Keratinocyte (primary cell): ENCODE measurements at regions not wholly inside any gene's neighbourhood (a gene's known extent, or its start where the extent isn't known, plus 50 kb on each side); places are given as distances from the start of the nearest gene placed in this dataset.

ENCODE experiments used
- DNase-seq: peaks from one replicate; pipeline ENCODE4 v3.0.0-alpha.2; 2011; ENCODE audit warnings: low read depth, missing footprints, low spot score
- FAIRE-seq: peaks from 2 replicates; lab custom pipeline; 2011; peaks lifted over from hg19 to GRCh38; lab: Jason Lieb, UNC
- H2AFZ ChIP-seq: 2 replicates; pipeline ENCODE4 v1.6.0; 2012; ENCODE audit warnings: low read length, control low read depth, inconsistent platforms; ENCODE audit not compliant: control insufficient read depth
- H3K27ac ChIP-seq: 2 replicates; pipeline ENCODE4 v1.5.1; 2011; ENCODE audit warnings: low read length; ENCODE audit not compliant: control insufficient read depth, insufficient read depth
- H3K27me3 ChIP-seq: 3 replicates; pipeline ENCODE4 v1.6.0; 2011; ENCODE audit warnings: low read length; ENCODE audit not compliant: control insufficient read depth, insufficient read depth; ENCODE audit errors: extremely low read depth
- H3K36me3 ChIP-seq, 2 experiments: 2 replicates in 1 of 2; 3 replicates in 1 of 2; pipeline ENCODE4 v1.5.1; 2011; ENCODE audit warnings: low read length in 2 of 2, mild to moderate bottlenecking in 1 of 2; ENCODE audit not compliant: control insufficient read depth in 2 of 2, insufficient read depth in 2 of 2; ENCODE audit errors: extremely low read depth in 1 of 2
- H3K4me1 ChIP-seq: 3 replicates; pipeline ENCODE4 v1.5.1; 2011; ENCODE audit warnings: low read length; ENCODE audit not compliant: control insufficient read depth, insufficient read depth; ENCODE audit errors: extremely low read depth
- H3K4me2 ChIP-seq: 3 replicates; pipeline ENCODE4 v1.6.0; 2011; ENCODE audit warnings: low read depth, low read length; ENCODE audit not compliant: control insufficient read depth, insufficient read depth; ENCODE audit errors: extremely low read depth
- H3K4me3 ChIP-seq, 3 experiments: fragments of 200-600 bp in 1 of 3; sonication (generic) in 1 of 3; 2 replicates in 2 of 3; 3 replicates in 1 of 3; pipeline ENCODE4 v1.5.1; 2011 to 2016; ENCODE audit warnings: low read length in 3 of 3, mild to moderate bottlenecking in 3 of 3, control low read depth in 2 of 3, inconsistent platforms in 1 of 3, low read depth in 1 of 3, mixed read lengths in 1 of 3, mixed run types in 1 of 3, moderate library complexity in 1 of 3; ENCODE audit not compliant: control insufficient read depth in 2 of 3, insufficient read depth in 2 of 3; ENCODE audit errors: extremely low read depth in 1 of 3
- H3K79me2 ChIP-seq: 2 replicates; pipeline ENCODE4 v1.6.0; 2012; ENCODE audit warnings: low read length; ENCODE audit not compliant: control insufficient read depth, insufficient read depth
- H3K9ac ChIP-seq: 3 replicates; pipeline ENCODE4 v1.6.0; 2011; ENCODE audit warnings: low read length; ENCODE audit not compliant: control insufficient read depth, insufficient read depth; ENCODE audit errors: extremely low read depth
- H3K9me1 ChIP-seq: 3 replicates; pipeline ENCODE4 v1.6.0; 2011; ENCODE audit warnings: low read length; ENCODE audit not compliant: control insufficient read depth, insufficient read depth; ENCODE audit errors: extremely low read depth
- H3K9me3 ChIP-seq: 2 replicates; pipeline ENCODE4 v1.5.1; 2012; ENCODE audit warnings: low read depth, low read length; ENCODE audit not compliant: control insufficient read depth
- H4K20me1 ChIP-seq: 3 replicates; pipeline ENCODE4 v1.6.0; 2011; ENCODE audit warnings: low read length; ENCODE audit not compliant: control insufficient read depth, insufficient read depth; ENCODE audit errors: extremely low read depth
- CTCF ChIP-seq, 3 experiments: IDR thresholded peaks in 1 of 3; conservative IDR thresholded peaks in 1 of 3; optimal IDR thresholded peaks in 1 of 3; 2 replicates in 2 of 3; 3 replicates in 1 of 3; pipeline versions ENCODE3 to v1.5.1; 2011; ENCODE audit warnings: low read length in 3 of 3, mild to moderate bottlenecking in 3 of 3, moderate library complexity in 2 of 3, control low read depth in 1 of 3, inconsistent platforms in 1 of 3; ENCODE audit not compliant: insufficient read depth in 2 of 3; ENCODE audit errors: extremely low read depth in 1 of 3
- EZH2 ChIP-seq: IDR thresholded peaks from one replicate; pipeline ENCODE4 v1.6.1; 2012; ENCODE audit warnings: inconsistent platforms, mild to moderate bottlenecking, low read length, moderate library complexity
- dilution Hi-C: fragments of 300-500 bp; cut with MboI; formaldehyde crosslinking; loops from one replicate; pipeline ENCODE4 v1.7.0; 2020; ENCODE audit warnings: low sequenced_read_pairs; ENCODE audit not compliant: extremely low pct_ligation_motif_present

DNA sequence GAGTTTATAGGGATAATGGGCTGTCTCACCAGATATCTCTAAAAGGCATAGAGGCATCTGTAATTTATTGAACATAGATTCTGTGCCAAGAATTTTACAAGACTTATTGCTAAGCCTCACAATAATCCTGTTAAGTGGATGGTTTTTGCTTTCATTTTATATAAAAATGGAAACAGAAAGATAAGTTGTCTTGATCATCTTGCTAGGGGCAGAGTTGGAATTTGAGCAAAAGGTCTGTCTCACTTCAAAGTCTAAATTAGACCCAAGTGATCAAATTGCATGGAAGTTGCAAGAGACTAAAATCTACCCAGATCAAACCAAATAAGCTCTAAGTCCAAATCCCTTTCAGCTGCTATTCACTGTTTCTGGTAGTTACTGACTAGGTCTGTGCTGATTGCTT, 95.3 kb upstream of the SOX11 start:
- no peak overlapping the region for H3K4me2 ChIP-seq
- H4K20me1 ChIP-seq, result no peaks in the 10 kb centered on the region
- no peak overlapping the region for H3K27ac ChIP-seq
- H3K9ac ChIP-seq, result no peak overlapping the region
- H3K27me3 ChIP-seq, result no peaks in the 10 kb centered on the region
- no peaks in the 10 kb centered on the region for H3K4me1 ChIP-seq
- TF ChIP-seq EZH2 (no peak), CTCF (optimal IDR thresholded peaks at IDR 0.05 in 1 of 3, IDR thresholded peaks at IDR 0.05 in 1 of 3, conservative IDR thresholded peaks at IDR 0.05 in 1 of 3; ENCODE audit: extremely low read depth in 1 of 3, insufficient read depth in 2 of 3, low read length in 3 of 3) (no peak)
- no peaks in the 10 kb centered on the region for H3K9me1 ChIP-seq
- H3K79me2 ChIP-seq, result no peaks in the 10 kb centered on the region
- peaks cover 3% of the 10 kb centered on the region for H3K9me3 ChIP-seq
- dilution Hi-C loops, result no loop called here
- H2AFZ ChIP-seq, result no peak overlapping the region
- DNase-seq (no peak), FAIRE-seq (no peak)
- no peak overlapping the region for H3K4me3 ChIP-seq
- no peaks in the 10 kb centered on the region for H3K36me3 ChIP-seq

DNA sequence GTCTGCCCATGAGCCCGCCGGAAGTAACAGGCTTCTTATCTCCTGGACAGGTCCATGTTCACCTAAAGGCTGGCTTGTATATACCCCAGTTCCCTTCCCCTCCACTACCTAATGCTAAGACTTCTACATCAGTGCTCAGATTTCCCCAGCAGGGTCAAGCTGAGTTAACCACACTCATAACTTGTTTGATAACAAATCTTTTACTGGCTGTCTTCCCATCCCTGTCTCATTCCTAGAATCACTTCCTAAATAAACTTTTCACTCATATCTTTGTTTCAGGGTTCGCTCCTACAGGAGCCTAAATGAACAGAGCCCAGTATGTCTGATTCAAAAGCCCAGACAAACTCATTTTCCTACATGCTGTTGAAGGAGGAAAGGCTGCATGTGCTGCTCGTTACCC, 94.0 kb upstream of the SOX11 start:
- FAIRE-seq, result no peak
- H4K20me1 ChIP-seq, result no peaks in the 10 kb centered on the region

More for the DNA sequence above, 94.0 kb upstream of the SOX11 start:
- Histone ChIP-seq H3K79me2 (no peaks in the 10 kb centered on the region), H3K9ac (no peak overlapping the region), H3K27ac (no peak overlapping the region), H3K9me3 (no peaks in the 10 kb centered on the region), H2AFZ (no peak overlapping the region), H3K36me3 (no peaks in the 10 kb centered on the region), H3K27me3 (no peaks in the 10 kb centered on the region), H3K4me1 (no peaks in the 10 kb centered on the region), H3K4me3 (no peak overlapping the region), H3K9me1 (no peaks in the 10 kb centered on the region), H3K4me2 (no peak overlapping the region)
- dilution Hi-C loops, result no loop called here
- DNase-seq, result no peak
- TF ChIP-seq CTCF (optimal IDR thresholded peaks at IDR 0.05 in 1 of 3, IDR thresholded peaks at IDR 0.05 in 1 of 3, conservative IDR thresholded peaks at IDR 0.05 in 1 of 3; ENCODE audit: extremely low read depth in 1 of 3, insufficient read depth in 2 of 3, low read length in 3 of 3), result no peak
- TF ChIP-seq EZH2, result no peak
